ENCODE measurements at regions not wholly inside any gene's neighbourhood (a gene's known extent, or its start where the extent isn't known, plus 50 kb on each side); places are given as distances from the start of the nearest gene placed in this dataset.
A peak's percentile ranks its signal among the peaks of the same experiment; 100 is the strongest.

- POLR2A ChIA-PET = interaction anchor here (0.9 to 2.9 kb wide), 12 partner anchors 8 to 318 kb away, joined by 3 to 15 read pairs (median 6); partner anchors contain the start of gene IER5L
- peak overlapping the region; percentile 100 for H3K27ac ChIP-seq (ENCODE audit: low read depth, low read length)
- DNase-seq (ENCODE audit: low read depth, low spot score) (no peak), ATAC-seq (no peak)
- no peaks in the 10 kb centered on the region for H4K20me1 ChIP-seq (ENCODE audit: insufficient read depth)
- no TSS peak for BruUV-seq (replicated peaks)
- CTCF ChIA-PET = interaction anchor here (0.6 kb wide), 1 partner anchor 133 kb away, joined by 3 read pairs; no protein-coding TSS in a partner anchor
- peaks cover 83 to 100% of the 10 kb centered on the region in 2 experiments for H3K4me1 ChIP-seq (ENCODE audit: control insufficient read depth in 1 of 2, insufficient read depth in 2 of 2, low read length in 2 of 2)
- no peaks in the 10 kb centered on the region for H3K9me2 ChIP-seq (ENCODE audit: insufficient read depth)
- intact Hi-C loops (cut with micrococcal nuclease) = loop anchor here (1.0 to 5.0 kb wide), 5 partner anchors 80 to 351 kb away; no protein-coding TSS in a partner anchor
- H2AFZ ChIP-seq (ENCODE audit: low read depth, low read length, poor library complexity, severe bottlenecking) = no peak overlapping the region
- H3K9me3 ChIP-seq (ENCODE audit: control insufficient read depth in 1 of 2, insufficient read depth in 1 of 2, low read depth in 1 of 2, low read length in 2 of 2) = no peaks in the 10 kb centered on the region
- no peaks in the 10 kb centered on the region for H3K27me3 ChIP-seq (ENCODE audit: insufficient read depth, low read length)
- RAD21 ChIA-PET (ENCODE audit: low non-redundant PET in 1 of 2, low total read pairs in 2 of 2, uncharacterized antibody in 2 of 2, unreplicated experiment in 2 of 2) = interaction anchor here in 1 of 2 experiments (0.7 kb wide), 1 partner anchor 95 kb away, joined by 3 read pairs; no protein-coding TSS in a partner anchor
- H3K36me3 ChIP-seq (ENCODE audit: control insufficient read depth in 1 of 2, insufficient read depth in 2 of 2, low read length in 2 of 2) = no peaks in the 10 kb centered on the region
- H3K4me2 ChIP-seq (ENCODE audit: low read length) = peak overlapping the region; percentile 92
- H3K4me3 ChIP-seq (replicated peaks in 1 of 2; ENCODE audit: low read depth in 1 of 2, low read length in 2 of 2) = peak overlapping the region; percentile 50 to 58
- H3K9ac ChIP-seq (ENCODE audit: low read length) = peak overlapping the region; percentile 89
- TF ChIP-seq ZFX (IDR thresholded peaks at IDR 0.05) (peak; percentile 51), SRF (IDR thresholded peaks at IDR 0.05; ENCODE audit: low read depth) (no peak), ELF1 (IDR thresholded peaks at IDR 0.05; ENCODE audit: borderline replicate concordance, low read depth) (no peak), POLR2AphosphoS5 (IDR thresholded peaks at IDR 0.05; ENCODE audit: low read depth, low read length) (peak; percentile 56)
- H3K79me2 ChIP-seq (ENCODE audit: insufficient read depth, low read length) = peaks cover 35% of the 10 kb centered on the region
These were observed 130.9 kb downstream of the C9orf50 start for GRCh38 chr9:129489838-129490582.

- CTCF ChIA-PET = no interaction called here
- intact Hi-C loops (cut with micrococcal nuclease) = loop anchor here (1.0 to 5.0 kb wide), 5 partner anchors 122 to 349 kb away; no protein-coding TSS in a partner anchor
- peak overlapping the region; percentile 100 for H3K27ac ChIP-seq (ENCODE audit: low read depth, low read length)
- TF ChIP-seq TCF7L2 (IDR thresholded peaks at IDR 0.05; ENCODE audit: borderline replicate concordance, extremely low read depth, insufficient read depth, insufficient read length) = peak; percentile 45
- peak; percentile 41 for TF ChIP-seq POLR2A (IDR thresholded peaks at IDR 0.05; ENCODE audit: borderline replicate concordance, extremely low read depth, insufficient read depth, insufficient read length)
- no peak for TF ChIP-seq EGR1 (IDR thresholded peaks at IDR 0.05; ENCODE audit: low read depth)
- ATAC-seq (peak; percentile 18), DNase-seq (ENCODE audit: low read depth, low spot score) (no peak)
- H3K9me2 ChIP-seq (ENCODE audit: insufficient read depth) = no peaks in the 10 kb centered on the region
- peak overlapping the region; percentile 92 for H3K4me2 ChIP-seq (ENCODE audit: low read length)
- H4K20me1 ChIP-seq (ENCODE audit: insufficient read depth) = no peaks in the 10 kb centered on the region
- POLR2A ChIA-PET = interaction anchor here (1.5 kb wide), 1 partner anchor 121 kb away, joined by 7 read pairs; no protein-coding TSS in a partner anchor
- no peak overlapping the region for H2AFZ ChIP-seq (ENCODE audit: low read depth, low read length, poor library complexity, severe bottlenecking)
- peak overlapping the region; percentile 89 for H3K9ac ChIP-seq (ENCODE audit: low read length)
- H3K4me3 ChIP-seq (replicated peaks in 1 of 2; ENCODE audit: low read depth in 1 of 2, low read length in 2 of 2) = peak overlapping the region; percentile 2 to 58
- no peaks in the 10 kb centered on the region for H3K9me3 ChIP-seq (ENCODE audit: control insufficient read depth in 1 of 2, insufficient read depth in 1 of 2, low read depth in 1 of 2, low read length in 2 of 2)
- peaks cover 86 to 100% of the 10 kb centered on the region in 2 experiments for H3K4me1 ChIP-seq (ENCODE audit: control insufficient read depth in 1 of 2, insufficient read depth in 2 of 2, low read length in 2 of 2)
- H3K36me3 ChIP-seq (ENCODE audit: control insufficient read depth in 1 of 2, insufficient read depth in 2 of 2, low read length in 2 of 2) = no peaks in the 10 kb centered on the region
- H3K27me3 ChIP-seq (ENCODE audit: insufficient read depth, low read length) = no peaks in the 10 kb centered on the region
- RAD21 ChIA-PET (ENCODE audit: low non-redundant PET in 1 of 2, low total read pairs in 2 of 2, uncharacterized antibody in 2 of 2, unreplicated experiment in 2 of 2) = no interaction called here
- H3K79me2 ChIP-seq (ENCODE audit: insufficient read depth, low read length) = peaks cover 40% of the 10 kb centered on the region
- BruUV-seq (replicated peaks) = TSS peak; percentile 26
These were observed 133.0 kb downstream of the C9orf50 start for GRCh38 chr9:129487658-129488483.
